CD4-positive, alpha-beta T cell treated with Interleukin-6 for 4 hours (primary cell): ENCODE measurements at regions not wholly inside any gene's neighbourhood (a gene's known extent, or its start where the extent isn't known, plus 50 kb on each side); places are given as distances from the start of the nearest gene placed in this dataset.
"Not testable (repeated sequence)": the region's sequence is repeated elsewhere in the genome, so short reads cannot be mapped to it uniquely, and the experiment has no call there.

Experiments
- DNase-seq: peaks from one replicate; pipeline ENCODE4 v3.0.0-alpha.2; 2020; ENCODE audit warnings: mixed read lengths

- DNase-seq: not testable (repeated sequence)
These were observed 454.3 kb upstream of the SLITRK6 start for GRCh38 chr13:86253497-86253896.

DNA sequence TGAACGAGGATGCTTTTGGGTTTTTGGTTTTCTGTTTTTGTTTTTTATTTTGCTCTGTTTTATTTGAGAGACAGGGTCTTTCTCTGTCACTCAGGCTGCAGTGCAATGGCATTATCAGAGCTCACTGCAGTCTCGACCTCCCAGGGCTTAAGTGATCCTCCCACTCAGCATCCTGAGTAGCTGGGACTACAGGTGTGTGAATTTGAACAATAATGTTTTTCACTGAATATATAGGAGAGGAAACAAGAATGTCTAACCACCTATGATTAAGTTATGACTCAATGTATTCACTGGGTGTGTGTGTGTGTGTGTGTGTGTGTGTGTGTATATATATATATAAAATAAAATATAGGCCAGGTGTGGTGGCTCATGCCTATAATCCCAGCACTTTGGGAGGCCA, 456.6 kb upstream of the SLITRK6 start:
- DNase-seq: not testable (repeated sequence)

DNA sequence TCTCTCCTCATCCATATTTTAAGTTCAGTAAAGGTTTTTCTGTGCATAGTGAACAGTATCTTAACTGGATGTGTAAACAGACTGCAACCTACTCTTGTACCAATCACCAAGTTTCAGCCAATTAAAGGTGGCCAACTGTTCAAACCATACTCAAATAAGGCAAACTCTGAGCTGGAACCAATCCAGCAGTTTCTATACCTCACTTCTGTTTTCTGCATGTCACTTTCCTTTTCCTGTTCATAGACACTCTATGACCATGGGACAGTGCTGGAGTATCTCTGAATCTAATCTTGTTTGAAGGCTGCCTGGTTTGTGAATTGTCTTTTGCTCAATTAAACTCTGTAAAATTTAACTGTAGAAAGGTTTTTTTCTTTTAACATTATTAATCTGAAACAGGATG, 470.3 kb upstream of the SLITRK6 start:
- DNase-seq: no peak

GRCh38 chr13:86282442-86282841, 483.2 kb upstream of the SLITRK6 start:
- DNase-seq: no peak

- no peak for DNase-seq
These were observed 483.8 kb upstream of the SLITRK6 start for GRCh38 chr13:86283031-86283430.

DNA sequence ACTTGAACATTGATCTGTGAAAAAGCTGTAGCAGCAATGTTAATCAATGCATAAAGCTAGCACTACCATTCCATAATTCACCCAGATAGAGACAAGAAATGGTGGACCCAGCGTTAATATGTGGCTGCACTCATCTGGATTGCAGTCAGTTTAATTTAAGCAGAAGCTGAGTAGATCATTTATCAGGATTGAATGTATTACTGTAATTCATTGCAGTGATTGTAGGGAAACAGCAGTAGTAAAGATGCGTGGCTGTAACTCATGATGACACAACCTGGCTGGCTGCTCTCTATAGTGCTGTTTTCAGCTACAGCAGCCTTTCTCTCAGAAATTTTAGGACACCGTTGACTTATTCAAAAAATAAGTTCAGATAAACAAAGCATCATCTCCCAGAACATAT, 499.5 kb upstream of the SLITRK6 start:
- no peak for DNase-seq

DNA sequence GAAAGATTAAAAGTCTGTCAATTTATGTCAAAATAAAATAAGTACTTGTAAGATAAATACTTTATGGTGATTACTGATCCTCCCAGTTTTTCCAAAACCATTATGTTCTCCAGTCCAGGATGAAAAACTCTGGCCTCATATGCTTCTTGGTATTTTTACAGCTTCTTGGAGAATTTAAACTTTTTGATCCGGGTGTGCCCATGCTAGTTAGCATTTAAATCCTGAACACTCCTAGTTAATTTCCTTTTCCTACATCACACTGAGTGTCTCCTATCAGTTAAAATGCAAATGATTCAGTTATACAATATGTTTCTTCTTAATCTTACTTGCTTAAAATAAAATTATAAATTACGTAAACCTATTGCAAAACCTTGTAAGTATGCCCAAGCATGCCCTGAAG, 499.9 kb upstream of the SLITRK6 start:
- DNase-seq: no peak

- no peak for DNase-seq
These were observed 510.7 kb upstream of the SLITRK6 start for GRCh38 chr13:86309881-86310280.

DNA sequence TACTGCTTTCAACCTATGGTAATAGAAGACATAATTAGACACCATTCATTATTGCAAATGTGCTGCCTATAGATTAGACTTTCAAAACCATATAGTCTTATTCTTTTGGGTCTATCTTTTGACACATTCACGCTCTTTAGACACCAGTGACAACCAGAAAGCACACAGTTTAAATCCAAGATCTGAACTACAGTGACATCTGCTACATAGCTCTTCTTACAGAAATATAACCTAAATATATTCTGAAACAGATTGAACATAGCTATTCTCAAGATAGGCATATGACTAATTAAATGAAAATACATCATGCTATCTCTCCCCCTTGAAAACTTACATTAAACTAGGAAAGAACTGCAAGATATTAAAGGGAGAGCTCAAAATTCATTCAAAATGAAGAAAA, 514.2 kb upstream of the SLITRK6 start:
- no peak for DNase-seq

GRCh38 chr13:86318450-86318849, 519.2 kb upstream of the SLITRK6 start:
- DNase-seq: no peak

- no peak for DNase-seq
These were observed 525.0 kb upstream of the SLITRK6 start for GRCh38 chr13:86324191-86324590.

- DNase-seq: no peak
These were observed 556.1 kb upstream of the SLITRK6 start for GRCh38 chr13:86355301-86355700.

GRCh38 chr13:86357106-86357505, 557.9 kb upstream of the SLITRK6 start:
- no peak for DNase-seq

DNA sequence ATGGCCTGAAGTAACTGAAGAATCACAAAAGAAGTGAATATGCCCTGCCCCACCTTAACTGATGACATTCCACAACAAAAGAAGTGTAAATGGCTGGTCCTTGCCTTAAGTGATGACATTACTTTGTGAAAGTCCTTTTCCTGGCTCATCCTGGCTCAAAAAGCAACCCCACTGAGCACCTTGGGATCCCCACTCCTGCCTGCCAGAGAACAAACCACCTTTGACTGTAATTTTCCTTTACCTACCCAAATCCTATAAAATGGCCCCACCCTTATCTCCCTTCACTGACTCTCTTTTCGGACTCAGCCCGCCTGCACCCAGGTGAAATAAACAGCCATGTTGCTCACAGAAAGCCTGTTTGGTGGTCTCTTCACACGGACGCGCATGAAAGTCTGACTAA, 564.5 kb upstream of the SLITRK6 start:
- not testable (repeated sequence) for DNase-seq

DNA sequence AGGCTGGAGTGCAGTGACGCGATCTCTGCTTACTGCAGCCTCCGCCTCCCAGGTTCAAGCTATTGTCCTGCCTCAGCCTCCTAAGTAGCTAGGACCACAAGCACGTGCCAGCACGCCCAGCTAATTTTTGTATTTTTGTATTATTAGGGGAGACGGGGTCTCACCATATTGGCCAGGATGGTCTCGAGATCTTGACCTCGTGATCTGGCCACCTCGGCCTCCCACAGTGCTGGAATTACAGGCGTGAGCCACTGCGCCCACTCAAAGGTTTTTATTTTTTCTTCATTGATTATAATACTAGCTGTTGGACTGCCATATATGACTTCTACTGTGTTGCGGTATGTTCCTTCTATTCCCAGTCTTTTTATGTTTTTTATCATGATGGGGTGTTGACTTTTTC, 569.7 kb upstream of the SLITRK6 start:
- DNase-seq: no peak

- no peak for DNase-seq
These were observed 578.2 kb upstream of the SLITRK6 start for GRCh38 chr13:86377451-86377850.

- DNase-seq: no peak
These were observed 579.4 kb upstream of the SLITRK6 start for GRCh38 chr13:86378628-86379027.

GRCh38 chr13:86383151-86383550, 583.9 kb upstream of the SLITRK6 start:
- peak; percentile 0 for DNase-seq

GRCh38 chr13:86383561-86383960, 584.3 kb upstream of the SLITRK6 start:
- DNase-seq: no peak

DNA sequence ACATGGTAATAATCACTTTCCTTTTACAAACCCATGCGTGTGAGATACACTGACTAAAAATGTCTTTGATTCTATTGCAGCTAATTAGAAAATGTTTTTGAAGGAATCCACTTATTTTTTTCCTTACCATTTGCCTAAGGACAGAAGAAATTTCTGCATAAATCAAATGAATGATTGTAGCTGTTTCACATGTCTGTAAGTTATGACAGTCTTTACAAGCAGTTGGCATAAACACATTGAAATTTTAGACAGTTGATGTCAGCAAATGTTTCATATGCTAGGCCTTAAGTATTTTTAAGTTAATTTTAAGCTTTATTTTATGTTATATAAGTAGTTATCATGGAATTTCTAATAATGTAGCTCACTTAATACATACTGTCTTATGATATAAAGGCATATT, 598.4 kb upstream of the SLITRK6 start:
- no peak for DNase-seq

DNA sequence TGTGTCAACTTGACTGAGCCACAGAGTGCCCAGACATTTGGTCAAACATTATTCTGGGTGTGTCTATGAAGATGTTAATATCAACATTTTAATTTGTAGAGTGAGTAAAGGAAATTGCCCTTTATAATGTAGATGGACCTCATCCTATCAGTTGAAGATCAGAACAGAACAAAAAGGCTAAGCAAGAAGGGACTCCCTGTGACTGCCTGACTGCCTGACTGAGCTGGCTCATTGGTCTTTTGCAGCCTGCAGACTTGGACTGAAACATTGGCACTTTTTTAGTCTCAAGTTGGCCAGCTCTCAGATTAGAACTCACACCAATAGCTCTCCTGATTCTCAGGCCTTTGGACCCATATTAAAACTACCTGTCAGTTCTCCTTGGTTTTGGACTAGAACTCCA, 600.4 kb upstream of the SLITRK6 start:
- no peak for DNase-seq

DNA sequence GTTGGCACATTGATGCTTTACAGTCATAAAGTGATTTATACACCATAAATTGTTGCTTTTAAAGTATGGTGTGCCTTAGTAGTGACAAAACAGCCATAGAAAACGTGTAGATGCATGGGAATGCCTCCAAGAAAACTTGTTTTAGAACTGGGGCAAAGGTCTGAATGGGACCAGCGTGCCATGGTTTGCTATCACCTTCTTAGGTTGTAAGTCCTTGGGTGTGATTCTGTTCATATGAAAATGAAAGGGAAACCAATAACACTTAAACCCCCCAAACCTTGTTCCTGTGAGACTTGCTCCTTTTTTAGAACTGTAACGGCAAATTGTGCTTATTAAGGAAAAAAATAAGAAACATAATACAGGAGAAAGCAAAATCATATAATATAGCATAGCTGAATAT, 603.3 kb upstream of the SLITRK6 start:
- no peak for DNase-seq

- no peak for DNase-seq
These were observed 604.0 kb upstream of the SLITRK6 start for GRCh38 chr13:86403181-86403580.

DNA sequence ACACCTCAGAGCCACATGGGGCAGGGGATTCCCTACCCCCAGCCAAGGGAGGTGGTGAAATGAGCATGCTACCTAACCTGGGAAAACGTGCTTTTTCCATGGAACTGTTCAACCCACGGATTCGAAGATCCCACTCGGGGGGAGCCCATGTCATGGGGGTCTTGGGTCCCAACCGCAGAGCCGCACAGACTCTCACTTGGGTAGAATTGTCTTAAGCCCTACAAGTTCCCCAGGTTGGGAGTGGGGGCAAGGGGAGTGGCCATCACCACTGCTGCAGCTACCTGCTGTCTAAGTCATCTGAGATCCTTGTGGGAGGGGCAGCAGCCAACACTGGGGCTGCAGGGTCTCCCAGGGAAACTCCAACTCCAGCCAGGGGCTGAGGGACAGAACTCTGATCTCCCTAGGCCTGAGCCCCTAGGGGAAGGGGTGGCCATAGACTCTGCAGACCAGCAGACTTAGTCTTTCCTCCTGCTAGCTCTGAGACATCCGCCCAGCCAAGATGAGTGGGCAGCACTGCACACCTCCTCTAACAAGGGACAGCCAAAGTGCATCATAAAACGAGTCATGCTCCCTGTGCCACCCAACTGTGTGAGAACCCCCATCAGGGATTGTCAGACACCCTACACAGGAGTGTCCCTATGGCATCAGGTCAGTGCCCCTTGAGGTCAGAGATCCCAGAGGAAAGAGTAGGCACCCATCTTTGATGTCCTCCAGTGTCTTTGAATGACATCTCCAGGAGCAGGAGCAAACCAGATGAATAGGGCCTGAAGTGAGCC, 610.4 kb upstream of the SLITRK6 start:
- DNase-seq: no peak

GRCh38 chr13:86425170-86425815, 626.1 kb upstream of the SLITRK6 start:
- no peak for DNase-seq
